ENCODE measurements at regions not wholly inside any gene's neighbourhood (a gene's known extent, or its start where the extent isn't known, plus 50 kb on each side); places are given as distances from the start of the nearest gene placed in this dataset.

DNA sequence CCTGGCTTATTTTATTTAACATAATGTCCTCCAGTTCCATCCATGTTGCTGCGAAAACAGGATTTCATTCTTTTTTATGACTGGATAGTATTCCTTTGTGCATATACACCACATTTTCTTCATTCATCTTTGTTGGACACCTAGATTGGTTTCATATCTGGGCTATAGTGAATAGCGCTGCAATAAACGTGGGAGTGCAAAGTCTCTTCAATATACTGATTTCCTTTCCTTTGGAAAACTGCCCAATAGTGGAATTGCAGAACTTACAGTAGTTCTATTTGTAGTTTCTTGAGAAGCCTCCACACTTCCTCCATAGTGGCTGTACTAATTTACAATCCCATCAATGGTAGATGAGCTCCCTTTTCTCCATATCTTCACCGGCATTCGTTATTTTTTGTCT, 72.5 kb upstream of the KLHL25 start:
- Histone ChIP-seq H3K4me2 (replicated peaks; ENCODE audit: low read depth, low read length, poor library complexity, severe bottlenecking) (no peak overlapping the region), H3K9me3 (ENCODE audit: control extremely low read depth in 1 of 3, control insufficient read depth in 2 of 3, insufficient read depth in 1 of 3, low read length in 2 of 3) (no peaks in the 10 kb centered on the region), H4K20me1 (ENCODE audit: control insufficient read depth, insufficient read depth, low read length, poor library complexity, severe bottlenecking) (no peaks in the 10 kb centered on the region), H3K36me3 (replicated peaks in 1 of 2; ENCODE audit: control extremely low read depth in 1 of 2, control insufficient read depth in 1 of 2, extremely low read depth in 1 of 2, insufficient read depth in 2 of 2, low read length in 1 of 2) (no peaks in the 10 kb centered on the region), H3K9ac (ENCODE audit: low read length) (no peak overlapping the region), H3K27ac (ENCODE audit: low read length in 2 of 2) (no peak overlapping the region), H3K27me3 (replicated peaks in 1 of 4; ENCODE audit: control extremely low read depth in 1 of 4, control insufficient read depth in 3 of 4, insufficient read depth in 4 of 4, low read length in 3 of 4) (no peaks in the 10 kb centered on the region), H2AFZ (ENCODE audit: insufficient read depth, low read depth, low read length, poor library complexity, severe bottlenecking) (no peak overlapping the region), H3K4me1 (ENCODE audit: control insufficient read depth in 2 of 2, insufficient read depth in 2 of 2, low read length in 2 of 2) (no peaks in the 10 kb centered on the region), H3K4me3 (ENCODE audit: control extremely low read depth in 1 of 5, extremely low read depth in 1 of 5, insufficient read depth in 1 of 5, low read depth in 2 of 5, low read length in 4 of 5) (no peak overlapping the region), H3K79me2 (ENCODE audit: control insufficient read depth, insufficient read depth, low read length) (no peaks in the 10 kb centered on the region)
- ChIA-PET POLR2A (no interaction called here), CTCF (interaction anchor here (1.0 kb wide), 1 partner anchor 8 kb away, joined by 3 read pairs; no protein-coding TSS in a partner anchor)
- intact Hi-C loops (cut with micrococcal nuclease): no loop called here
- DNase-seq (no peak), ATAC-seq (ENCODE audit: low read depth) (no peak)
- no CpG with 5 or more reads among the region's 5 CpGs for whole genome bisulfite sequencing (ENCODE audit: insufficient coverage)
- TF ChIP-seq EZH2 (IDR thresholded peaks at IDR 0.05; ENCODE audit: borderline replicate concordance, insufficient read depth, low read depth, low read length, poor library complexity, severe bottlenecking): no peak
- TF ChIP-seq, protein P1, sequence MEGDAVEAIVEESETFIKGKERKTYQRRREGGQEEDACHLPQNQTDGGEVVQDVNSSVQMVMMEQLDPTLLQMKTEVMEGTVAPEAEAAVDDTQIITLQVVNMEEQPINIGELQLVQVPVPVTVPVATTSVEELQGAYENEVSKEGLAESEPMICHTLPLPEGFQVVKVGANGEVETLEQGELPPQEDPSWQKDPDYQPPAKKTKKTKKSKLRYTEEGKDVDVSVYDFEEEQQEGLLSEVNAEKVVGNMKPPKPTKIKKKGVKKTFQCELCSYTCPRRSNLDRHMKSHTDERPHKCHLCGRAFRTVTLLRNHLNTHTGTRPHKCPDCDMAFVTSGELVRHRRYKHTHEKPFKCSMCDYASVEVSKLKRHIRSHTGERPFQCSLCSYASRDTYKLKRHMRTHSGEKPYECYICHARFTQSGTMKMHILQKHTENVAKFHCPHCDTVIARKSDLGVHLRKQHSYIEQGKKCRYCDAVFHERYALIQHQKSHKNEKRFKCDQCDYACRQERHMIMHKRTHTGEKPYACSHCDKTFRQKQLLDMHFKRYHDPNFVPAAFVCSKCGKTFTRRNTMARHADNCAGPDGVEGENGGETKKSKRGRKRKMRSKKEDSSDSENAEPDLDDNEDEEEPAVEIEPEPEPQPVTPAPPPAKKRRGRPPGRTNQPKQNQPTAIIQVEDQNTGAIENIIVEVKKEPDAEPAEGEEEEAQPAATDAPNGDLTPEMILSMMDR (IDR thresholded peaks at IDR 0.05): no peak
- no peak overlapping the region for H3K4me3 Mint-ChIP-seq
- H3K27me3 Mint-ChIP-seq: peaks cover 15% of the 10 kb centered on the region
- no peak overlapping the region for H3K27ac Mint-ChIP-seq
- no peaks in the 10 kb centered on the region for H3K4me1 Mint-ChIP-seq
- no peaks in the 10 kb centered on the region for H3K9me3 Mint-ChIP-seq (ENCODE audit: insufficient read depth)

DNA sequence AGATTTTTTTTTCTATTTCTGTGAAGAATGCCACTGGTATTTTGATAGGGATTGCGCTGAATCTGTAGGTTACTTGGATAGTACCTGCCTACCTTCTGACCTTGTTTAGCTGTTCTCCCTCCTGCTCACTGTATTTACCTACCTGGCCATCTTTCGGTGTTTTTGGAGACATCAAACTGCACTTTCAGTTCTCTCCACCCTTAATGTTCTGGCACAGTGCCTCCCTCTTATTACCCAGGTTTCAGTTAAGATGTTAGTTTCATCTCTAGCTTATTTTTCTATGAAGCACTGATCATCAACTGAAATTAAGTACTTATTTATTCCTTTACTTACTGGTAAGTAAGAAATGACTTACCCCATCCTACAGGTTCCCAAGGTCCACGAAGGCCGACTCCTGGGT, 74.4 kb upstream of the KLHL25 start:
- H4K20me1 ChIP-seq (ENCODE audit: control insufficient read depth, insufficient read depth, low read length, poor library complexity, severe bottlenecking): no peaks in the 10 kb centered on the region
- TF ChIP-seq EZH2 (IDR thresholded peaks at IDR 0.05; ENCODE audit: borderline replicate concordance, insufficient read depth, low read depth, low read length, poor library complexity, severe bottlenecking): no peak
- no peaks in the 10 kb centered on the region for H3K4me1 Mint-ChIP-seq
- H3K27ac ChIP-seq (ENCODE audit: low read length in 2 of 2): no peak overlapping the region
- H3K36me3 ChIP-seq (replicated peaks in 1 of 2; ENCODE audit: control extremely low read depth in 1 of 2, control insufficient read depth in 1 of 2, extremely low read depth in 1 of 2, insufficient read depth in 2 of 2, low read length in 1 of 2): no peaks in the 10 kb centered on the region
- H2AFZ ChIP-seq (ENCODE audit: insufficient read depth, low read depth, low read length, poor library complexity, severe bottlenecking): no peak overlapping the region
- DNase-seq: no peak
- no peaks in the 10 kb centered on the region for H3K9me3 Mint-ChIP-seq (ENCODE audit: insufficient read depth)
- H3K4me3 Mint-ChIP-seq: no peak overlapping the region
- ATAC-seq (ENCODE audit: low read depth): no peak
- no peak overlapping the region for H3K9ac ChIP-seq (ENCODE audit: low read length)
- no peaks in the 10 kb centered on the region for H3K4me1 ChIP-seq (ENCODE audit: control insufficient read depth in 2 of 2, insufficient read depth in 2 of 2, low read length in 2 of 2)
- 50% methylated on average over 1 of the region's 4 CpGs for WGBS (ENCODE audit: insufficient coverage)
- CTCF ChIA-PET: interaction anchor here (1.4 kb wide), 1 partner anchor 27 kb away, joined by 3 read pairs; no protein-coding TSS in a partner anchor
- H3K4me2 ChIP-seq (replicated peaks; ENCODE audit: low read depth, low read length, poor library complexity, severe bottlenecking): no peak overlapping the region
- no peaks in the 10 kb centered on the region for H3K79me2 ChIP-seq (ENCODE audit: control insufficient read depth, insufficient read depth, low read length)
- intact Hi-C loops (cut with micrococcal nuclease): no loop called here
- peaks cover 0 to 3% (median 0%) of the 10 kb centered on the region in 4 experiments for H3K27me3 ChIP-seq (replicated peaks in 1 of 4; ENCODE audit: control extremely low read depth in 1 of 4, control insufficient read depth in 3 of 4, insufficient read depth in 4 of 4, low read length in 3 of 4)
- H3K9me3 ChIP-seq (ENCODE audit: control extremely low read depth in 1 of 3, control insufficient read depth in 2 of 3, insufficient read depth in 1 of 3, low read length in 2 of 3): no peaks in the 10 kb centered on the region
- peaks cover 22% of the 10 kb centered on the region for H3K27me3 Mint-ChIP-seq
- H3K4me3 ChIP-seq (ENCODE audit: control extremely low read depth in 1 of 5, extremely low read depth in 1 of 5, insufficient read depth in 1 of 5, low read depth in 2 of 5, low read length in 4 of 5): no peak overlapping the region
- H3K27ac Mint-ChIP-seq: no peak overlapping the region
- POLR2A ChIA-PET: no interaction called here

Data from B cell (primary cell).